ENCODE measurements at regions not wholly inside any gene's neighbourhood (a gene's known extent, or its start where the extent isn't known, plus 50 kb on each side); places are given as distances from the start of the nearest gene placed in this dataset.

DNA sequence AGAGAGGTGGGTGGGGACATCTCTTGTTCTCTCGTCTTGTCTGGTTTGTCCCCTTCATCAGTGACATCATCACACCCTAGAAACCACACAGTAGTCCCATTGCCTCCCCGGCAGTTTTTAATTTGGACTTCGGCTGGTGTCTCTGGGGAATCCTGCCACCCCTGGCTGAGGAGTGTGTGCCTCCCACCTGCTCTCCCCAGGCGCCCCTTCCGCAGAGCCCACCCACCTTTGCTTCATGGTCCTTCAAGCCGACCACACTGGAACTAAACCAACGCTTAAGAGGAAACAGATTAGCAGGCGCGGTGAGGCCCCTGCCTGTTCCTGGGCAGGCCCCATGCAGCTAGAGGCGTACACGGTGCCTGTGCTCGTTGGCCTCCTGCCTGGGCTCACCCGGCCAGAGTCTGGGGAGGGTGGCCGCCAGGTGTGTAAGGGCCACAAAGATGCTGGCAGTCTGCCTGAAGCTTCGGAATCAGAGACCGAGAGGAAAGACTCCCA, 107.6 kb upstream of the SPRY4 start:
- DNase-seq, result peak; percentile 2

DNA sequence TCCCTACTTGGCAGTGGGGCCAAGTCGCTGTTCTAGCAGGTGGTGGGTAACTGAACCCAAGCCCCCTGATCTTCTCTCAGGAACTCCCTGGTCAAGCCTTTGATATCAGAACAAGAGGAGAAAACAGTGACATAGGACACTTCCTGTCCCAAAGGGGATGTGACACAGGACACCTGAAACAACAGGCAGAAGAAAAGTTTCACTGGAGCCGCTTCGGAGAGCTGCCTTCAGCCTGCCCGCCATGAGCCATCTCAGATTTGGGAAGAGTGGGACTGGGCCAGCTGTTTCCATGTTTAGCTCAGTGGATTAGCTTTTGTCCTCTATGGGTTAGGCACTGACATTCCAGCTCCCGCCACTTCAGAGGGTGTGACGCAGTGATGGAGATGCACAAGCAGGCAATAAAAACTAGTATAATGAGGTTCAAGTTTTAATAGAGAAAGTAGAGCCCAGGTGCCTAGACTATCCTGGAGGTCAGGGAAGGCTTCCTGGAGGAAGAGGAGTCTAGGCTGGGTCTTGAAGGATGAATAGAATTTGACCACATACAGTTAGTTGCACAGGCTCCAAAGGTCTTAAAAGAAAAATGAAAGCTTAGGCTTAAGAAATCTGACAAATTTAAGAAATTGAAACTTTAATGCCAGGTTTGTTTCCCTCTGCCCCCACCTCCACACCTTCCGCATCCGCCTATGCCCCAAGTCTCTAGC, 104.1 kb upstream of the SPRY4 start:
- no peak for DNase-seq

DNA sequence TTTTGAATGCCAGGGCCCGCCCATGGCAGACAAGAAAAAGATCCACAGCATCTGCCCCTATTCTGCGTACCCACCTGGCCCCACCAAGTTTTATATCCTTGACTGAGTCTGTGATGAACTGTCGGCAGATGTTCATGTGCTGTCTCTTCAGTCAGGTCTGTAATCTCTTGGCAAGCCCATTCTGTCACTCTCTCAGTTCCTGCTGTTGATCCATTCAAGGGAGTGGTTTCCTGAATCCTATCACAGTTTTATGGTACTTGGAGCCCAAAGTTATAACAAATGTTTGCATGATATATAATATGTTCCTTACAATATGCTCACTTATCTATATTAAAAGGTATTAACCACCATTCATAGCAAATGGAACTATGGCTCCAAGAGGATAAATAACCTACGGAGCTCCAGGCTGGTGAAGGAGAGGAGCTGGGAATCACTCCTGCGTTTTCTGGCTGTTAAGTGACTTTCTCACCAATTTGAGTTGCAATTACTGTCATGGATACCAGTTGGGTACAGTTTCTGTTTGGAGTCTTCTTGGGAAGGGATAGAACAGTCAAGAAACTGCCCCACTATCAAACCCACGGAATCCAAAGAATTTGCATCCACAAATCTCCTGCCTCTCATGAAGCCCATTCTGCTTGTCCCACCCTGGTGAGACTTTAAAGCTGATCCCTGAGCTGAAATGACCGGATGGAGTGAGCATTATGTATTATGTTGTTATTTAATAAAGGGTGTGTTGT, 103.4 kb upstream of the SPRY4 start:
- no peak for DNase-seq

DNA sequence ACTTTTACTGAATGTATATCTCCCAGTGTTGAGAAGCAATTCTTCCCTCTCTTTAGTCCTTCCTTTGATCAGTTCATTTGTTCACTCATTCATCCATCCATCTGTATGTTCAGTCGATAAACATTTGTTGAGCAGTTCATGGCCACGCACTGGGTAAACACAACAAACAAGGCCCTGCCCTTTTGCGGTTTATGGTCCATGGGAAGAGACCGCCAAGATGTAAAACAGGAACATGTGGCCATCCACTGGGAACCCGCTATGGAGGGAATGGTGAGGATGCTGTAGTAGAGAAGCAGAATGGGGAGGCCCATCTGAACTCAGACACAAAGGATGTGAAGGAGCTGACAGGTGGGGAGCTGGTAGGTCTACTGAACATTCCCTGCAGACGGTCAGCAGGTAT, 102.7 kb upstream of the SPRY4 start:
- no peak for DNase-seq

GRCh38 chr5:142427015-142427364, 102.2 kb upstream of the SPRY4 start:
- no peak for DNase-seq

GRCh38 chr5:142426129-142427014, 101.6 kb upstream of the SPRY4 start:
- DNase-seq, result no peak

- no peak for DNase-seq
Measured at GRCh38 chr5:142425286-142426065, 100.7 kb upstream of the SPRY4 start.

- no peak for DNase-seq
Measured at GRCh38 chr5:142422429-142422828, 97.6 kb upstream of the SPRY4 start.

DNA sequence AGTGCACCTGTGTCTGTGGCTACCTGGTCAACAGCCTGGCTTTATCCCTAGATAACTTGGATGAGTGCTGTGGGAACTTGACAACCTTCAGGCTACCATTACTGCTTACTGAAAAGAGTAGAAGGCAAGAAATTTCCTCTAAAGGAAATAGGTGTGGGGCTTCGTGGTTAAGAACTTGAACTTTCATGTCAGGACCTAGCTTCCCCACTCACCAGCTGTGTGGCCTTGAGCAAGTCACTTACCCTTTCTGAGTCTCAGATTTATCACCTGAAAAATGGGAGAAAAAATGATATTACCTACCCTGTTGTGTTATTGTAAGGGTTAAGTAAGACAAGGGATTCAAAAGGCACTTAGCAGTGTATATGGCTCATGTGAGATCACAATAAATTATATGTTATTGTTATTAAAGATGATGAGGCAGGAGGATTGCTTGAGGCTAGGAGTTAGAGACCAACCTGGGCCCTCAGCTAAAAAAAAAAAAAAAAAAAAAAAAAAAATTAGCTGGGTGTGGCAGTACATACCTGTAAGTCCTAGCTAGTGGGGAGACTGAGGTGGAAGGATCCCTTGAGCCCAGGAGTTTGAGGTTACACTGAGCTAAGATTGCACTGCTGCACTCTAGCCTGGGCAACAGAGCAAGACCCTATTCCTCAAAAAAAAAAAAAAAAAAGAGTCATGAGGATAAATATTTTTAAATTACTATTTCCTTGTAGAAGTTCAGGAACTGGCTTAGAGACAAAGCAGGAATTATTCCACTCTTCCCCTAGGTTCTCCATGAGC, 97.0 kb upstream of the SPRY4 start:
- no peak for DNase-seq

- no peak for DNase-seq
Measured at GRCh38 chr5:142421228-142421617, 96.4 kb upstream of the SPRY4 start.

GRCh38 chr5:142420561-142421227, 95.9 kb upstream of the SPRY4 start:
- DNase-seq, result no peak

DNA sequence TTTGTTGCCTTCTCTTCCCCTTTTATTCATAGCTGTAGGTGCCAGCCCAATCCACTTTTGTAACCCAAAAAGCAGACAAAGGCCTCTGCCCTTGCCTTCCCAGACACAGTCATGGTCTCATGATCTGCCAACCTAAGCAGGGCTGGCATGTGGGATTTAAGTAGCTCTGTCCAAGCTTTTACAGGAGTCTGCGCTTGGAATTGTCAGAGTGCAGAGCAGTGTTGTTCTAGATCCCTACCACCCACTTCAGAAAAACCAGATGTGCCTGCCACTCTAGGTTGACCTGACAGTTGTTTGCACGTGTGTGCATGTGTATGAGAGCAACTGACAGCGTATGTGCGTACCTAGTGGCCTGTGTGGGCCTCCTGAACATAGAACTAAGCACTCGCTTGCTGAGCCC, 87.8 kb upstream of the SPRY4 start:
- no peak for DNase-seq

- no peak for DNase-seq
Measured at GRCh38 chr5:142411656-142412425, 87.0 kb upstream of the SPRY4 start.

GRCh38 chr5:142411103-142411502, 86.3 kb upstream of the SPRY4 start:
- no peak for DNase-seq

- DNase-seq, result no peak
Measured at GRCh38 chr5:142408981-142409481, 84.2 kb upstream of the SPRY4 start.

DNA sequence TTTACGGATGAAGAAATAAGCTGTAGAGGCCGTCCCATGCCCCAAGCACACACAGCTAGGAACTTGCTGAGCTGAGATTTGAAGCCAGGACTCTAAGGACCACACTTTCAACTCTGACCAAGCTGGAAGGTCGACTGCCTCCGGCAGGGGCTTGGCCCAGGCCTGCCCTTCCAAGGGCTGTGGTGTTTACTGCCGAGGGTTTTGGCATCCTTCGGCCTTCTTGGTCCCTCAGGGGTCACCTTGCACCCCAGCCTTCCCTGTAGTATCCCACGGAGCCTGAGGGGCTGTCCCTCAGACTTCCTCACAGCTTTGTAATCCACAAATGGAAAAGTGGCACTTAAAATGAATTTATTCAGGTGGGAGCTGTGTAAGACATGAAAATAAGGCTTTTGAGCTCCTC, 83.7 kb upstream of the SPRY4 start:
- DNase-seq, result no peak

GRCh38 chr5:142405814-142406395, 81.1 kb upstream of the SPRY4 start:
- no peak for DNase-seq

GRCh38 chr5:142405023-142405422, 80.2 kb upstream of the SPRY4 start:
- DNase-seq, result no peak

GRCh38 chr5:142404046-142404477, 79.2 kb upstream of the SPRY4 start:
- no peak for DNase-seq

GRCh38 chr5:142403583-142403982, 78.8 kb upstream of the SPRY4 start:
- DNase-seq, result no peak

Data from NCI-H2081 treated with DMSO at 0.1 percent for 48 hours (cell line).